ENCODE measurements at regions not wholly inside any gene's neighbourhood (a gene's known extent, or its start where the extent isn't known, plus 50 kb on each side); places are given as distances from the start of the nearest gene placed in this dataset.
A peak's percentile ranks its signal among the peaks of the same experiment; 100 is the strongest.

DNA sequence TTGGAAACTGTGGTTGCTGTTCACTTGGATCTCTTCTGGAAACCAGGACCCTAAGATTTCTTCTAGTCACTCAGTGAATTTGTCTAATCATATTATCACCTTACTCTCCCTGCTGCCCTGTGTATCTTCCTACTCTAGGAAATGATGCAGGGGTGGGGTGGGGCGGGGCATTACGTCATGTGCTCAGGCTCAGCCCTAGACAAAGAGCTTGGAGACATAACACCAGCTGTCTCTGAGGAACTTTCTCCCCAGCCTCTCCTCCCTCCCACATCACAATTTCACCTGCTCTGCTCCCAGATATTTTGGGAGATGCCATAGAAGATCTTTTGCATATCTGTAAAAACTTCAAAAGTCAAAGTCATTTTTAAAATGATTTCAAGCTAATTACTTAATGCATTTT is 470.4 kb downstream of the ZSWIM6 start:
- ChIA-PET POLR2A (ENCODE audit: unreplicated experiment) (interaction anchor here (0.5 kb wide), 1 partner anchor 287 kb away, joined by 3 read pairs; no protein-coding TSS in a partner anchor), CTCF (no interaction called here)
- no peak overlapping the region for H2AFZ ChIP-seq
- H3K4me2 ChIP-seq = no peak overlapping the region
- no peaks in the 10 kb centered on the region for H4K20me1 ChIP-seq (ENCODE audit: insufficient read depth)
- H3K9me2 ChIP-seq (ENCODE audit: insufficient read depth) = no peaks in the 10 kb centered on the region
- no TSS peak for BruUV-seq (replicated peaks)
- H3K27me3 ChIP-seq (ENCODE audit: insufficient read depth, low read depth) = peaks cover 32% of the 10 kb centered on the region
- no peaks in the 10 kb centered on the region for H3K4me1 ChIP-seq (replicated peaks; ENCODE audit: insufficient read depth)
- H3F3A ChIP-seq (ENCODE audit: insufficient read depth, low read depth) = no peaks in the 10 kb centered on the region
- intact Hi-C loops (cut with micrococcal nuclease; ENCODE audit: unreplicated experiment) = loop anchor here (10.0 kb wide), 1 partner anchor 128 kb away; no protein-coding TSS in a partner anchor
- no peaks in the 10 kb centered on the region for H3K9me3 ChIP-seq (ENCODE audit: insufficient read depth, low read depth)
- TF ChIP-seq, protein P1, sequence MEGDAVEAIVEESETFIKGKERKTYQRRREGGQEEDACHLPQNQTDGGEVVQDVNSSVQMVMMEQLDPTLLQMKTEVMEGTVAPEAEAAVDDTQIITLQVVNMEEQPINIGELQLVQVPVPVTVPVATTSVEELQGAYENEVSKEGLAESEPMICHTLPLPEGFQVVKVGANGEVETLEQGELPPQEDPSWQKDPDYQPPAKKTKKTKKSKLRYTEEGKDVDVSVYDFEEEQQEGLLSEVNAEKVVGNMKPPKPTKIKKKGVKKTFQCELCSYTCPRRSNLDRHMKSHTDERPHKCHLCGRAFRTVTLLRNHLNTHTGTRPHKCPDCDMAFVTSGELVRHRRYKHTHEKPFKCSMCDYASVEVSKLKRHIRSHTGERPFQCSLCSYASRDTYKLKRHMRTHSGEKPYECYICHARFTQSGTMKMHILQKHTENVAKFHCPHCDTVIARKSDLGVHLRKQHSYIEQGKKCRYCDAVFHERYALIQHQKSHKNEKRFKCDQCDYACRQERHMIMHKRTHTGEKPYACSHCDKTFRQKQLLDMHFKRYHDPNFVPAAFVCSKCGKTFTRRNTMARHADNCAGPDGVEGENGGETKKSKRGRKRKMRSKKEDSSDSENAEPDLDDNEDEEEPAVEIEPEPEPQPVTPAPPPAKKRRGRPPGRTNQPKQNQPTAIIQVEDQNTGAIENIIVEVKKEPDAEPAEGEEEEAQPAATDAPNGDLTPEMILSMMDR (conservative IDR thresholded peaks at IDR 0.05) = no peak
- TF ChIP-seq EZH2 (IDR thresholded peaks at IDR 0.05; ENCODE audit: low read depth) = no peak
- H3K36me3 ChIP-seq (ENCODE audit: low read depth) = no peaks in the 10 kb centered on the region
- H3K4me3 ChIP-seq = no peak overlapping the region
- no peaks in the 10 kb centered on the region for H3K79me2 ChIP-seq (ENCODE audit: low read depth)
- no peak for DNase-seq
- no peak overlapping the region for H3K27ac ChIP-seq

DNA sequence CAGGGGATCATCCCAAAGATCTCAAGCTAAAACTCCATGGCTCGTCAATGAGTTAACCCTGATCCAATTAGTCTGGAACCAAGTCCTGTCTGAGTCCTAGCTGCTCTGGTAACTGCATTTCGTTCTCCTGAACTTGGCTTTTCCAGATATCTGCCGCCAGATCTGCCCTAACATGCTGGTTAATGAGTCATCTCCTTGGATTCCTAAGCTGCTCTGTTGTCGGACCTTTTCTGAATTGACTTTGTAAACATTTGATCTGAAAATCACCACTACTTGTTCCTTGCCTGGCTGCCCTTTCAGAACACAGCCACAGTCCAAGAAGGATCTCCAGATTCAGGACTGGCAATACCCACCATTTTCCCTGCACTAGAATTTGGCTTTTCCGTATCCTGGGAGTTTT is 473.0 kb downstream of the ZSWIM6 start:
- no TSS peak for BruUV-seq (replicated peaks)
- H3K27me3 ChIP-seq (ENCODE audit: insufficient read depth, low read depth) = peaks cover 36% of the 10 kb centered on the region
- H3K9me2 ChIP-seq (ENCODE audit: insufficient read depth) = no peaks in the 10 kb centered on the region
- DNase-seq = peak; percentile 21 to 43
- no peak overlapping the region for H3K4me2 ChIP-seq
- CTCF ChIA-PET = no interaction called here
- no peaks in the 10 kb centered on the region for H3K79me2 ChIP-seq (ENCODE audit: low read depth)
- H3K27ac ChIP-seq = no peak overlapping the region
- H2AFZ ChIP-seq = no peak overlapping the region
- no peaks in the 10 kb centered on the region for H3K9me3 ChIP-seq (ENCODE audit: insufficient read depth, low read depth)
- no peak overlapping the region for H3K4me3 ChIP-seq
- H3K36me3 ChIP-seq (ENCODE audit: low read depth) = no peaks in the 10 kb centered on the region
- TF ChIP-seq, protein P1 (conservative IDR thresholded peaks at IDR 0.05) = no peak
- no peak for TF ChIP-seq EZH2 (IDR thresholded peaks at IDR 0.05; ENCODE audit: low read depth)
- no peaks in the 10 kb centered on the region for H4K20me1 ChIP-seq (ENCODE audit: insufficient read depth)
- intact Hi-C loops (cut with micrococcal nuclease; ENCODE audit: unreplicated experiment) = loop anchor here (10.0 kb wide), 1 partner anchor 130 kb away; no protein-coding TSS in a partner anchor
- POLR2A ChIA-PET (ENCODE audit: unreplicated experiment) = interaction anchor here (0.6 kb wide), 1 partner anchor 572 kb away, joined by 6 read pairs; no protein-coding TSS in a partner anchor
- H3F3A ChIP-seq (ENCODE audit: insufficient read depth, low read depth) = no peaks in the 10 kb centered on the region
- H3K4me1 ChIP-seq (replicated peaks; ENCODE audit: insufficient read depth) = no peaks in the 10 kb centered on the region

DNA sequence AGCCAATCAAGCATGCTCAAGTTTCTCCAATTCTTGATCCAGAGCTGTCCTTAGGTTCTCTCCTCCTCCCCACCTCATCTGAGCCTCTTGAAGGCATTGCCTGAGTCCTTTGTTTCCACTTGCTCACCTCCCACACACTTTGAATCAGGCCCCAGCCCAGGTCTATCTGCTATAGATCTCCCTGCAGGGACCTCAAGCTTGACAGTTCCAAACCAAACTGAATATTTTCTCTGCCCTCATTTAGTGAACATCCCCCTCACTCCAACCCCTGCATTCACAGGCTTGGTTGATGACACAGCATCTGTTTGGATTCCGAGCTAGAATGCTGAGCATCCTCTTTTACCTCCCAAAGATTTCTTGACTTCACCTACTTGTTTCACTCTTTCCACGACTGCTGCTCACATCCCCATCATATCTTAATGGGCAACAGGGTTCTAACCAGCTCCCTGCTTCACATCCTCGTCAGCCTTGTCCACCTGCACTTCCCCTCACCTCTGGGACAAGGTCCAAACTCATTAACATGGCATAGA is 474.5 kb downstream of the ZSWIM6 start:
- peaks cover 42% of the 10 kb centered on the region for H3K27me3 ChIP-seq (ENCODE audit: insufficient read depth, low read depth)
- no peaks in the 10 kb centered on the region for H3K9me3 ChIP-seq (ENCODE audit: insufficient read depth, low read depth)
- H3K27ac ChIP-seq = no peak overlapping the region
- ChIA-PET POLR2A (ENCODE audit: unreplicated experiment) (no interaction called here), CTCF (no interaction called here)
- H3K9me2 ChIP-seq (ENCODE audit: insufficient read depth) = no peaks in the 10 kb centered on the region
- intact Hi-C loops (cut with micrococcal nuclease; ENCODE audit: unreplicated experiment) = loop anchor here (10.0 kb wide), 1 partner anchor 132 kb away; no protein-coding TSS in a partner anchor
- H3F3A ChIP-seq (ENCODE audit: insufficient read depth, low read depth) = no peaks in the 10 kb centered on the region
- no peaks in the 10 kb centered on the region for H4K20me1 ChIP-seq (ENCODE audit: insufficient read depth)
- no peak overlapping the region for H3K4me3 ChIP-seq
- no peaks in the 10 kb centered on the region for H3K36me3 ChIP-seq (ENCODE audit: low read depth)
- H3K4me2 ChIP-seq = no peak overlapping the region
- no peaks in the 10 kb centered on the region for H3K4me1 ChIP-seq (replicated peaks; ENCODE audit: insufficient read depth)
- DNase-seq = no peak
- no TSS peak for BruUV-seq (replicated peaks)
- H3K79me2 ChIP-seq (ENCODE audit: low read depth) = no peaks in the 10 kb centered on the region
- no peak for TF ChIP-seq EZH2 (IDR thresholded peaks at IDR 0.05; ENCODE audit: low read depth)
- TF ChIP-seq, protein P1 (conservative IDR thresholded peaks at IDR 0.05) = no peak
- no peak overlapping the region for H2AFZ ChIP-seq
